ENCODE measurements at regions not wholly inside any gene's neighbourhood (a gene's known extent, or its start where the extent isn't known, plus 50 kb on each side); places are given as distances from the start of the nearest gene placed in this dataset.

GRCh38 chr1:30450818-30451233 lies 272.6 kb downstream of the MATN1 start:
- DNase-seq (ENCODE audit: low read depth), result no peak
- TF ChIP-seq, protein P1, sequence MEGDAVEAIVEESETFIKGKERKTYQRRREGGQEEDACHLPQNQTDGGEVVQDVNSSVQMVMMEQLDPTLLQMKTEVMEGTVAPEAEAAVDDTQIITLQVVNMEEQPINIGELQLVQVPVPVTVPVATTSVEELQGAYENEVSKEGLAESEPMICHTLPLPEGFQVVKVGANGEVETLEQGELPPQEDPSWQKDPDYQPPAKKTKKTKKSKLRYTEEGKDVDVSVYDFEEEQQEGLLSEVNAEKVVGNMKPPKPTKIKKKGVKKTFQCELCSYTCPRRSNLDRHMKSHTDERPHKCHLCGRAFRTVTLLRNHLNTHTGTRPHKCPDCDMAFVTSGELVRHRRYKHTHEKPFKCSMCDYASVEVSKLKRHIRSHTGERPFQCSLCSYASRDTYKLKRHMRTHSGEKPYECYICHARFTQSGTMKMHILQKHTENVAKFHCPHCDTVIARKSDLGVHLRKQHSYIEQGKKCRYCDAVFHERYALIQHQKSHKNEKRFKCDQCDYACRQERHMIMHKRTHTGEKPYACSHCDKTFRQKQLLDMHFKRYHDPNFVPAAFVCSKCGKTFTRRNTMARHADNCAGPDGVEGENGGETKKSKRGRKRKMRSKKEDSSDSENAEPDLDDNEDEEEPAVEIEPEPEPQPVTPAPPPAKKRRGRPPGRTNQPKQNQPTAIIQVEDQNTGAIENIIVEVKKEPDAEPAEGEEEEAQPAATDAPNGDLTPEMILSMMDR (IDR thresholded peaks at IDR 0.05; ENCODE audit: insufficient read depth, low read depth, low read length, missing control alignments), result no peak
- no peak overlapping the region for H3K4me3 ChIP-seq (ENCODE audit: low read length)

- H3K4me3 ChIP-seq (ENCODE audit: low read length), result no peak overlapping the region
- no peak for DNase-seq (ENCODE audit: low read depth)
- TF ChIP-seq, protein P1 (IDR thresholded peaks at IDR 0.05; ENCODE audit: insufficient read depth, low read depth, low read length, missing control alignments), result no peak
These were observed 273.1 kb downstream of the MATN1 start for GRCh38 chr1:30450148-30450817.

DNA sequence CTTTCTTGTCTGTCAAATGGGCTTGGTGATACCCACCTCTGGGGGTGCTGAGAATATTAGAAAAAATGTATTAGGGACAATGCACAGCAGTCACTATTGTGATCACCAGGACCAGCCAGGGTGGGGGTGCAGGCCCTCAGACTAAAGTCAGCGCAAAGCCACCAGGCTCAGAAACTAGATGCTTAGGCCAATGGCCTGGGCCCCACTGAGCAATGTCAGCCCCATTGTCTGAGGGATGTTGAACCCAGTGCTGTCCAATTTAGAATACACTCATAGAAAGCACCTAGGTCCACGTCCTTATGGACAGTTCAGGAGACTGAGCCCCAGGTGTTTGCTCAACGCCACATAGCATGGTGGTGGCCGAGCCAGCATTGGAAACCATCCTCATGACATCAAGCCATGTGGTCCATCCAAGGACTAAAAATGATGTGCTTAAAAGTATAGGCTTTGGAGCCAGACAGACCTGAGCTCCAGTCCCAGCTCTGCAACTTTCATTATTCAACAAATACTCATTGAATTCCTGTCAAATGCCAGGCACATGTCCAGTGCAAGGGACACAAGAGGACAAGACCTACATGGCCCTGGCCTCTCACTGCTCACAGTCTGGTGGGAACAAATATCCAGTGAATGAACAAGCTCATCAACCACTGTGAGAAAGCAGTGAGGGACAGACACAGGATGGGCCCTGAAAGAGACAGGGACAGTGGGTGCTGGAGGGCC lies 273.8 kb downstream of the MATN1 start:
- TF ChIP-seq, protein P1 (IDR thresholded peaks at IDR 0.05; ENCODE audit: insufficient read depth, low read depth, low read length, missing control alignments), result no peak
- DNase-seq (ENCODE audit: low read depth), result no peak
- no peak overlapping the region for H3K4me3 ChIP-seq (ENCODE audit: low read length)

DNA sequence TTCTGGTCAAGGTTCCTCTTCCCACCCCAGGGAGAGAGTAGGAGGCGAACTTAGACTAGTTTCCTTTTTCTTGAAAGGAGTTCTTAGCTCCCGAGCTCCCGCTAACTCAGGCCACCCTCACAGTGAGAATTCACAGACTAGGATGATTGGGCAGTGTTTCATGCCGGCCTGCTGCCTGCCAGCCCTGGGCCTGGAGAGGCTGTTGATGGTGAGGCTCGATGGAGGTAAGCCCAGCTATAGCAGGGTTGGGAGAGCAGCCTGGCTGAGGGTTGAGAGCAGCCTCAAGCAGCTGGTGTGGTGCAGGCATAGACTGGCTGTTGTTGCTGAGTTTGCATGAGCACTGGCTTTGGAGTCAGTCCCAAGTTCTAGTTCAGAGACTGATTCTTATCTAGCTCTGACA lies 274.4 kb downstream of the MATN1 start:
- TF ChIP-seq, protein P1 (IDR thresholded peaks at IDR 0.05; ENCODE audit: insufficient read depth, low read depth, low read length, missing control alignments), result no peak
- no peak overlapping the region for H3K4me3 ChIP-seq (ENCODE audit: low read length)
- no peak for DNase-seq (ENCODE audit: low read depth)

- no peak overlapping the region for H3K4me3 ChIP-seq (ENCODE audit: low read length)
- TF ChIP-seq, protein P1 (IDR thresholded peaks at IDR 0.05; ENCODE audit: insufficient read depth, low read depth, low read length, missing control alignments), result no peak
- DNase-seq (ENCODE audit: low read depth), result no peak
These were observed 275.7 kb downstream of the MATN1 start for GRCh38 chr1:30447701-30448100.

- no peak overlapping the region for H3K4me3 ChIP-seq (ENCODE audit: low read length)
- TF ChIP-seq, protein P1 (IDR thresholded peaks at IDR 0.05; ENCODE audit: insufficient read depth, low read depth, low read length, missing control alignments), result no peak
- DNase-seq (ENCODE audit: low read depth), result no peak
These were observed 276.3 kb downstream of the MATN1 start for GRCh38 chr1:30447080-30447479.

All from epithelial cell of esophagus (primary cell).